KMS-11 (cell line): ENCODE measurements at regions not wholly inside any gene's neighbourhood (a gene's known extent, or its start where the extent isn't known, plus 50 kb on each side); places are given as distances from the start of the nearest gene placed in this dataset.

Experiments used
- H2AFZ ChIP-seq: fragments of 200-600 bp; sonication (generic); 2 replicates; pipeline ENCODE4 v1.6.1; 2016; ENCODE audit warnings: antibody characterized with exemption, mixed run types, low read depth
- H3K27ac ChIP-seq: fragments of 200-600 bp; sonication (generic); 2 replicates; pipeline ENCODE4 v1.6.1; 2016; ENCODE audit warnings: mild to moderate bottlenecking, mixed run types
- H3K27me3 ChIP-seq: fragments of 200-600 bp; sonication (generic); 2 replicates; pipeline ENCODE4 v1.6.1; 2017; ENCODE audit warnings: mild to moderate bottlenecking, low read depth, mixed run types, moderate library complexity; ENCODE audit not compliant: insufficient read depth
- H3K36me3 ChIP-seq: fragments of 200-600 bp; sonication (generic); 2 replicates; pipeline ENCODE4 v1.6.1; 2017; ENCODE audit warnings: mild to moderate bottlenecking, mixed run types; ENCODE audit not compliant: insufficient read depth
- H3K4me1 ChIP-seq: fragments of 200-600 bp; sonication (generic); 2 replicates; pipeline ENCODE4 v1.6.1; 2016; ENCODE audit warnings: mild to moderate bottlenecking, low read depth, mixed run types; ENCODE audit not compliant: poor library complexity, severe bottlenecking
- H3K4me2 ChIP-seq: fragments of 200-600 bp; sonication (generic); 2 replicates; pipeline ENCODE4 v1.7.0; 2016; ENCODE audit warnings: mild to moderate bottlenecking, mixed run types
- H3K4me3 ChIP-seq: fragments of 200-600 bp; sonication (generic); IDR thresholded peaks from 2 replicates; pipeline ENCODE4 v1.6.1; 2017; ENCODE audit warnings: low read depth, low read length, mixed read lengths; ENCODE audit not compliant: insufficient read depth
- H3K79me2 ChIP-seq: fragments of 200-600 bp; sonication (generic); 2 replicates; pipeline ENCODE4 v1.6.1; 2016; ENCODE audit warnings: low read depth, mixed run types; ENCODE audit not compliant: insufficient read depth
- H3K9ac ChIP-seq: fragments of 200-600 bp; sonication (generic); 2 replicates; pipeline ENCODE4 v1.6.1; 2016; ENCODE audit warnings: mild to moderate bottlenecking, mixed run types
- H4K20me1 ChIP-seq: fragments of 200-600 bp; sonication (generic); 2 replicates; pipeline ENCODE4 v1.6.1; 2016; ENCODE audit warnings: mild to moderate bottlenecking, mixed run types; ENCODE audit not compliant: insufficient read depth
- TF ChIP-seq, protein P1 (sequence below): fragments of 200-600 bp; sonication (generic); conservative IDR thresholded peaks from 2 replicates; pipeline ENCODE4 v1.6.1; 2017; ENCODE audit warnings: low read depth, mild to moderate bottlenecking, antibody characterized with exemption, low read length, moderate library complexity, mixed read lengths

DNA sequence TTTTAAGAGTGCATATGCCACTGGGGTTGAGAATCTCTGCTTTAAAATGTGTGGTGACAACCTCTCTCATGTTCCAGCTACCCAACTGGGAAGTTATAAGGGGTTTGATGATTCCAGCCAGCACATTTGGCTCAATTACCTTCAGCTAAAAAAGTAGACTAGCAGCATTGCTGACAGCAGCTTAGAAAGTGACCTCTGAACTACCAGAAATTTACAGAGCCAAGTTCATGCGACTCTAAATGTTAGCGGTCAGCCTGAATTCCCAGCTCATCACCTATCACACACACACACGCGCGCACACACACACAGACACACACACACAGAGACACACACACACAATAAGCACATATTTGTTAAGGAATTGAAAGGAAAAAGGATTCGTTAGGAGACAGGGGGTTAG lies 377.5 kb downstream of the TMEM167A start:
- Histone ChIP-seq H3K4me1 (no peaks in the 10 kb centered on the region), H3K27me3 (no peaks in the 10 kb centered on the region), H3K9ac (no peak overlapping the region), H3K79me2 (no peaks in the 10 kb centered on the region), H3K36me3 (no peaks in the 10 kb centered on the region), H3K4me3 (no peak overlapping the region), H2AFZ (no peak overlapping the region), H3K4me2 (no peak overlapping the region), H4K20me1 (no peaks in the 10 kb centered on the region), H3K27ac (no peak overlapping the region)
- TF ChIP-seq, protein P1, sequence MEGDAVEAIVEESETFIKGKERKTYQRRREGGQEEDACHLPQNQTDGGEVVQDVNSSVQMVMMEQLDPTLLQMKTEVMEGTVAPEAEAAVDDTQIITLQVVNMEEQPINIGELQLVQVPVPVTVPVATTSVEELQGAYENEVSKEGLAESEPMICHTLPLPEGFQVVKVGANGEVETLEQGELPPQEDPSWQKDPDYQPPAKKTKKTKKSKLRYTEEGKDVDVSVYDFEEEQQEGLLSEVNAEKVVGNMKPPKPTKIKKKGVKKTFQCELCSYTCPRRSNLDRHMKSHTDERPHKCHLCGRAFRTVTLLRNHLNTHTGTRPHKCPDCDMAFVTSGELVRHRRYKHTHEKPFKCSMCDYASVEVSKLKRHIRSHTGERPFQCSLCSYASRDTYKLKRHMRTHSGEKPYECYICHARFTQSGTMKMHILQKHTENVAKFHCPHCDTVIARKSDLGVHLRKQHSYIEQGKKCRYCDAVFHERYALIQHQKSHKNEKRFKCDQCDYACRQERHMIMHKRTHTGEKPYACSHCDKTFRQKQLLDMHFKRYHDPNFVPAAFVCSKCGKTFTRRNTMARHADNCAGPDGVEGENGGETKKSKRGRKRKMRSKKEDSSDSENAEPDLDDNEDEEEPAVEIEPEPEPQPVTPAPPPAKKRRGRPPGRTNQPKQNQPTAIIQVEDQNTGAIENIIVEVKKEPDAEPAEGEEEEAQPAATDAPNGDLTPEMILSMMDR: no peak

DNA sequence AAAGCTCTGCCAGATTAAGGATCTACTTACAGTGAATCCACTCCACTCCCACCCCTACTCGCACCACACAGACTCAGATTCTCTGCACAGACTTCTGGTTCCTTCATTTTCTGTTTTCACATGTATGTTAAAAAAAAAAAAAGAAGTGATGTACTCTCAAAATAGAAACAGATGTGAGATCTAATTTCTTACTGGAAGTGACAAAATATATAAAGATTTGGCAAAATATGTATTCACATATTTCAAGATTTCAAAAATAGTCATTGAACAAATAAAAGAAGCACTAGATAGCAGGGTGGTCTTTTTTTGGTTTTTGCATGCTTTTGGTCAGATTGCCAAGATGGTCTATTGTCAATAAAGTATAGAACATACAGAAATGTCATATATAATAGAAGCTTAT lies 379.2 kb downstream of the TMEM167A start:
- TF ChIP-seq, protein P1: no peak
- H3K4me2 ChIP-seq: no peak overlapping the region
- H3K36me3 ChIP-seq: no peaks in the 10 kb centered on the region
- H3K79me2 ChIP-seq: no peaks in the 10 kb centered on the region
- no peak overlapping the region for H2AFZ ChIP-seq
- no peaks in the 10 kb centered on the region for H3K27me3 ChIP-seq
- H3K9ac ChIP-seq: no peak overlapping the region
- H3K4me1 ChIP-seq: no peaks in the 10 kb centered on the region
- no peaks in the 10 kb centered on the region for H4K20me1 ChIP-seq
- no peak overlapping the region for H3K27ac ChIP-seq
- H3K4me3 ChIP-seq: no peak overlapping the region

DNA sequence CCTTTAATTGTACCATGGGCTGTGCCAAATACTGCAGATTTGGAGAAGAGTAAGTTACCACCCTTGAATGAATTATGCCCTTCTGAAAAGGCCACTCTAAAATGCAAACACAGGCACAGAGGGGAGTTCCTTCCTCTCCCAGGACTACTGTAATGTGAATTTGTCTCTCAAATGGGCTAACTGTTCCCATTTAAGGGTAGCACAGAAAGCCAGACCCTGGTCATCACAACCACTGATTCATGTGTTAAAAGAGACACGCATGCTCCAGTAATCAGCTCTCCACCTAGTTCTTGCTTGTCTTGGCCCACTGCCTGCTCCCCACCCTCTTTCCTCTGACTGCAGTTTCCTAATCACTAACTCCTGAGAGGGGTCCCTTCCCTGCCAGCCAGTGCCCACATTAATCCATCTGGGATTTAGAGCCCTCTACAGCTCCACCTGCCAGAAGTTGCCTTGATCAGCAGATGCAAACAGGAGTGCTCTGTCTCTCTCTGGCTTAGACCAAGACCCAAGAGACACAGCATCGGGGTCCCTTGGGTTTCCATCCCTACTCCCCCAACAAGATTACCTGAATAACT lies 382.4 kb downstream of the TMEM167A start:
- H3K79me2 ChIP-seq: no peaks in the 10 kb centered on the region
- H3K4me2 ChIP-seq: no peak overlapping the region
- TF ChIP-seq, protein P1: no peak
- H3K27me3 ChIP-seq: no peaks in the 10 kb centered on the region
- no peak overlapping the region for H3K4me3 ChIP-seq
- no peaks in the 10 kb centered on the region for H4K20me1 ChIP-seq
- no peaks in the 10 kb centered on the region for H3K4me1 ChIP-seq
- H2AFZ ChIP-seq: no peak overlapping the region
- H3K36me3 ChIP-seq: no peaks in the 10 kb centered on the region
- H3K27ac ChIP-seq: no peak overlapping the region
- H3K9ac ChIP-seq: no peak overlapping the region

DNA sequence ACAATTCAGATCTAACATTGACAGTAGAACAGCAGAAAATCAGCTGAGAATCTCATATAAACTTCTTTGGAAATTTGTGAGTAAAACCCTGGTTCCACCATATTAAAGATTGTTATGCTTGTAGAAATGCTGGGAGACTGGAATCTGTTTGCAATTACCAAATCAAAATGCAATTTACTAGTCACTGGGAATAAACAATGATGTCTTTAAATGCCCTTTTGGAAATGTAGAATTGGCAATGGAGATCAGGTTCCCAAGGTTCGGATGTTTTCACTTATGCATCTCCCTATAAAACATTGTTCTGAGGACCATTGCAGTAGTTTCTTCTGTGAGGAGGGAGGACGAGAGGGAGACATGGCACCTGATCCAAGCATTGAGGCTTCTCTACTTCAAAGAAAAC lies 384.4 kb downstream of the TMEM167A start:
- TF ChIP-seq, protein P1: no peak
- Histone ChIP-seq H2AFZ (no peak overlapping the region), H3K27ac (no peak overlapping the region), H4K20me1 (no peaks in the 10 kb centered on the region), H3K27me3 (no peaks in the 10 kb centered on the region), H3K79me2 (no peaks in the 10 kb centered on the region), H3K4me1 (no peaks in the 10 kb centered on the region), H3K4me3 (no peak overlapping the region), H3K36me3 (no peaks in the 10 kb centered on the region), H3K9ac (no peak overlapping the region), H3K4me2 (no peak overlapping the region)
